T-helper 1 cell (primary cell): ENCODE measurements at regions not wholly inside any gene's neighbourhood (a gene's known extent, or its start where the extent isn't known, plus 50 kb on each side); places are given as distances from the start of the nearest gene placed in this dataset.
A peak's percentile ranks its signal among the peaks of the same experiment; 100 is the strongest.

Experiments
- DNase-seq, 5 donors: peaks; one replicate each; pipeline ENCODE4 v3.0.0-alpha.2; 2012 to 2020

- DNase-seq, result no peak
These were observed 54.4 kb downstream of the ZNF503 start for GRCh38 chr10:75347186-75347585.

GRCh38 chr10:75345738-75346137 lies 55.8 kb downstream of the ZNF503 start:
- DNase-seq, result no peak

GRCh38 chr10:75344170-75344569 lies 57.4 kb downstream of the ZNF503 start:
- DNase-seq, result no peak

GRCh38 chr10:75342397-75342796 lies 59.2 kb downstream of the ZNF503 start:
- DNase-seq, result no peak

GRCh38 chr10:75335983-75336382 lies 65.6 kb downstream of the ZNF503 start:
- no peak for DNase-seq

GRCh38 chr10:75335191-75335590 lies 66.4 kb downstream of the ZNF503 start:
- no peak for DNase-seq

- DNase-seq, result no peak
These were observed 66.8 kb downstream of the ZNF503 start for GRCh38 chr10:75334720-75335119.

- no peak for DNase-seq
These were observed 69.5 kb downstream of the ZNF503 start for GRCh38 chr10:75332081-75332480.

GRCh38 chr10:75331081-75331480 lies 70.5 kb downstream of the ZNF503 start:
- DNase-seq, result no peak

GRCh38 chr10:75329190-75329745 lies 72.3 kb downstream of the ZNF503 start:
- DNase-seq, result no peak

- DNase-seq, result no peak
These were observed 75.3 kb downstream of the ZNF503 start for GRCh38 chr10:75326306-75326705.

- DNase-seq, result no peak
These were observed 82.3 kb downstream of the ZNF503 start for GRCh38 chr10:75319274-75319673.

GRCh38 chr10:75314570-75314969 lies 78.8 kb upstream of the COMTD1 start:
- no peak for DNase-seq

GRCh38 chr10:75312440-75312839 lies 76.7 kb upstream of the COMTD1 start:
- no peak for DNase-seq

GRCh38 chr10:75305675-75306074 lies 69.9 kb upstream of the COMTD1 start:
- no peak for DNase-seq

- DNase-seq, result no peak
These were observed 69.1 kb upstream of the COMTD1 start for GRCh38 chr10:75304741-75305390.

GRCh38 chr10:75304313-75304712 lies 68.6 kb upstream of the COMTD1 start:
- DNase-seq, result no peak

- DNase-seq, result no peak
These were observed 67.5 kb upstream of the COMTD1 start for GRCh38 chr10:75303045-75303777.

GRCh38 chr10:75302029-75302428 lies 66.3 kb upstream of the COMTD1 start:
- no peak for DNase-seq

- DNase-seq, result no peak
These were observed 61.4 kb upstream of the COMTD1 start for GRCh38 chr10:75297021-75297599.

GRCh38 chr10:75295868-75296441 lies 60.2 kb upstream of the COMTD1 start:
- DNase-seq, result no peak

GRCh38 chr10:75294866-75295701 lies 59.3 kb upstream of the COMTD1 start:
- peak; percentile 19 to 55 (median 33) for DNase-seq

GRCh38 chr10:75294518-75294865 lies 58.7 kb upstream of the COMTD1 start:
- no peak for DNase-seq
